Mesenchymal stem cell (in vitro differentiated cells and primary cell): ENCODE measurements at regions not wholly inside any gene's neighbourhood (a gene's known extent, or its start where the extent isn't known, plus 50 kb on each side); places are given as distances from the start of the nearest gene placed in this dataset.
A peak's percentile ranks its signal among the peaks of the same experiment; 100 is the strongest.

Experiments
- DNase-seq: peaks from one replicate; pipeline ENCODE4 v3.0.0-alpha.2; 2013
- H2AFZ ChIP-seq: one replicate; pipeline ENCODE4 v1.6.1; 2013; ENCODE audit warnings: low read depth, mild to moderate bottlenecking, control low read depth, inconsistent platforms, low read length, moderate library complexity
- H2AK5ac ChIP-seq: 2 replicates; pipeline ENCODE4 v1.6.1; 2013; ENCODE audit warnings: low read length, moderate library complexity, mild to moderate bottlenecking, inconsistent platforms; ENCODE audit not compliant: severe bottlenecking
- H2BK120ac ChIP-seq: one replicate; pipeline ENCODE4 v1.6.1; 2013; ENCODE audit warnings: low read depth, mild to moderate bottlenecking, inconsistent platforms, low read length, moderate library complexity
- H2BK12ac ChIP-seq, 2 experiments: one replicate each; pipeline ENCODE4 v1.6.1; 2013; ENCODE audit warnings: inconsistent platforms in 2 of 2, low read length in 2 of 2, mild to moderate bottlenecking in 2 of 2, moderate library complexity in 2 of 2, control low read depth in 1 of 2
- H2BK15ac ChIP-seq: one replicate; pipeline ENCODE4 v1.6.1; 2013; ENCODE audit warnings: mild to moderate bottlenecking, low read depth, inconsistent platforms; ENCODE audit not compliant: poor library complexity, severe bottlenecking
- H2BK5ac ChIP-seq: 2 replicates; pipeline ENCODE4 v1.6.1; 2013; ENCODE audit warnings: low read depth, mild to moderate bottlenecking, low read length, control low read depth, inconsistent platforms; ENCODE audit not compliant: poor library complexity, severe bottlenecking
- H3K14ac ChIP-seq, 2 experiments: one replicate each; pipeline ENCODE4 v1.6.1; 2013; ENCODE audit warnings: inconsistent platforms in 2 of 2, low read length in 2 of 2, control low read depth in 1 of 2, mild to moderate bottlenecking in 1 of 2, moderate library complexity in 1 of 2
- H3K18ac ChIP-seq, 2 experiments: one replicate each; pipeline ENCODE4 v1.6.1; 2013; ENCODE audit warnings: inconsistent platforms in 2 of 2, low read length in 2 of 2, control low read depth in 1 of 2, low read depth in 1 of 2, mild to moderate bottlenecking in 1 of 2
- H3K23ac ChIP-seq, 2 experiments: one replicate each; pipeline ENCODE4 v1.6.1; 2013; ENCODE audit warnings: inconsistent platforms in 2 of 2, low read length in 2 of 2, mild to moderate bottlenecking in 2 of 2, moderate library complexity in 2 of 2, control low read depth in 1 of 2
- H3K27ac ChIP-seq: 2 replicates; pipeline ENCODE4 v1.5.1; 2013; ENCODE audit warnings: mild to moderate bottlenecking, moderate library complexity, low read length, control low read depth, inconsistent platforms; ENCODE audit not compliant: poor library complexity, severe bottlenecking
- H3K27me3 ChIP-seq, 2 experiments: 2 replicates each; pipeline versions ENCODE4 v1.6.1 to v1.7.0; 2013; ENCODE audit warnings: low read length in 2 of 2, mild to moderate bottlenecking in 2 of 2, moderate library complexity in 2 of 2, control low read depth in 1 of 2, inconsistent platforms in 1 of 2; ENCODE audit not compliant: control insufficient read depth in 1 of 2, insufficient read depth in 1 of 2
- H3K36me3 ChIP-seq, 2 experiments: 2 replicates each; pipeline versions ENCODE4 v1.6.1 to v1.7.0; 2013; ENCODE audit warnings: low read length in 2 of 2, control low read depth in 1 of 2, inconsistent platforms in 1 of 2, low read depth in 1 of 2, mild to moderate bottlenecking in 1 of 2; ENCODE audit not compliant: insufficient read depth in 2 of 2, control insufficient read depth in 1 of 2
- H3K4ac ChIP-seq, 2 experiments: one replicate each; pipeline ENCODE4 v1.6.1; 2013; ENCODE audit warnings: inconsistent platforms in 2 of 2, low read length in 2 of 2, mild to moderate bottlenecking in 2 of 2, moderate library complexity in 2 of 2, control low read depth in 1 of 2, low read depth in 1 of 2
- H3K4me1 ChIP-seq: 2 replicates; pipeline ENCODE4 v1.6.1; 2013; ENCODE audit warnings: low read depth, low read length, control low read depth; ENCODE audit not compliant: control insufficient read depth, insufficient read depth
- H3K4me2 ChIP-seq: 2 replicates; pipeline ENCODE4 v1.6.1; 2013; ENCODE audit warnings: low read length, mild to moderate bottlenecking, inconsistent platforms; ENCODE audit not compliant: poor library complexity, severe bottlenecking
- H3K4me3 ChIP-seq, 2 experiments: 2 replicates each; pipeline versions ENCODE4 v1.5.1 to v1.7.0; 2013; ENCODE audit warnings: low read length in 2 of 2, mild to moderate bottlenecking in 2 of 2, control low read depth in 1 of 2, low read depth in 1 of 2; ENCODE audit not compliant: insufficient read depth in 1 of 2
- H3K79me1 ChIP-seq: replicated peaks from 2 replicates; pipeline ENCODE4 v1.6.1; 2013; ENCODE audit warnings: mild to moderate bottlenecking, control low read depth, low read length, inconsistent platforms; ENCODE audit not compliant: poor library complexity, severe bottlenecking
- H3K9ac ChIP-seq: 2 replicates; pipeline ENCODE4 v1.7.0; 2013; ENCODE audit warnings: mild to moderate bottlenecking, low read length, moderate library complexity
- H3K9me3 ChIP-seq: 2 replicates; pipeline ENCODE4 v1.7.0; 2013; ENCODE audit warnings: mild to moderate bottlenecking, low read length; ENCODE audit not compliant: control insufficient read depth
- H4K8ac ChIP-seq: one replicate; pipeline ENCODE4 v1.6.1; 2013; ENCODE audit warnings: inconsistent platforms, mild to moderate bottlenecking, low read length, moderate library complexity
- H4K91ac ChIP-seq: one replicate; pipeline ENCODE4 v1.6.1; 2013; ENCODE audit warnings: mild to moderate bottlenecking, low read length, inconsistent platforms
- WGBS: methylation state at CpG from one replicate; pipeline ENCODE4 v1.1.7; 2013; ENCODE audit warnings: mixed read lengths; 5-methylcytosine and 5-hydroxymethylcytosine counted together

DNA sequence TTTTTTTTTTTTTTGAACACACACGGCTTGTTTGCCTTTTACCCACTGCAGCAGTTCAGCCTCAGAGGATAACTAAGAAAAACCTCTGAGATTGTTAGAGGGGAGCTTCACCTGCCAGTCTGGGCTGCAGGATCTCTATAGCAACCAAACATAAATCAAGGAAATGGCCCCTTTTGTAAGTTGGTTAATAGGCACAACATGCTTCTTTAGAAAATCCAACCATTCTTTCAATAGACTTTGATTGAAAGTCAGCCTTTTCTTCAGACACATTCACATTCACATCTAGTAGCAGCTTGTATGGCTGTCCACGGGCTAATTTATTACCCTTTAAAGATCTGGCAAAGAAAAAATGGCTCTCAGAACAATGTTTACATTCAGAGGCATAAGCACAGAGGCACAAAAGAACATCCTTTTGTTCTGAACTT, 136.6 kb upstream of the RARB start:
- H2AFZ ChIP-seq: no peak overlapping the region
- WGBS: 15% methylated on average over 2 of the region's 2 CpGs
- no peak overlapping the region for H2AK5ac ChIP-seq

GRCh38 chr3:25292036-25292435, 136.0 kb upstream of the RARB start:
- Histone ChIP-seq H2AK5ac (no peak overlapping the region), H3K4me1 (no peaks in the 10 kb centered on the region), H2BK120ac (no peak overlapping the region), H2AFZ (no peak overlapping the region), H3K27ac (no peak overlapping the region), H3K18ac (peak overlapping the region in 1 of 2 experiments; percentile 67), H3K4ac (no peak overlapping the region), H4K8ac (no peak overlapping the region), H3K4me2 (no peak overlapping the region), H3K14ac (no peak overlapping the region), H3K27me3 (no peaks in the 10 kb centered on the region), H3K9me3 (no peaks in the 10 kb centered on the region), H4K91ac (no peak overlapping the region), H3K79me1 (no peaks in the 10 kb centered on the region), H3K9ac (no peak overlapping the region), H2BK5ac (no peak overlapping the region), H3K23ac (no peak overlapping the region), H3K4me3 (no peak overlapping the region), H3K36me3 (no peaks in the 10 kb centered on the region), H2BK12ac (peak overlapping the region; percentile 18 to 49), H2BK15ac (no peak overlapping the region)
- 97% methylated on average over 3 of the region's 3 CpGs for WGBS
- no peak for DNase-seq

More for the DNA sequence above, 136.6 kb upstream of the RARB start:
- no peak overlapping the region for H3K27ac ChIP-seq
- H2BK15ac ChIP-seq: no peak overlapping the region
- no peak for DNase-seq
- no peaks in the 10 kb centered on the region for H3K36me3 ChIP-seq
- no peak overlapping the region for H3K4ac ChIP-seq
- no peak overlapping the region for H3K18ac ChIP-seq
- H3K23ac ChIP-seq: no peak overlapping the region
- H3K4me1 ChIP-seq: no peaks in the 10 kb centered on the region
- no peak overlapping the region for H3K4me2 ChIP-seq
- H3K79me1 ChIP-seq: no peaks in the 10 kb centered on the region
- H3K14ac ChIP-seq: no peak overlapping the region
- H3K27me3 ChIP-seq: no peaks in the 10 kb centered on the region
- no peak overlapping the region for H4K8ac ChIP-seq
- H3K9ac ChIP-seq: no peak overlapping the region
- H2BK120ac ChIP-seq: no peak overlapping the region
- H3K9me3 ChIP-seq: no peaks in the 10 kb centered on the region
- H3K4me3 ChIP-seq: no peak overlapping the region
- H2BK5ac ChIP-seq: no peak overlapping the region
- no peak overlapping the region for H2BK12ac ChIP-seq
- no peak overlapping the region for H4K91ac ChIP-seq

- Histone ChIP-seq H4K91ac (no peak overlapping the region), H3K79me1 (no peaks in the 10 kb centered on the region), H3K9ac (no peak overlapping the region), H3K4me1 (no peaks in the 10 kb centered on the region), H3K4me2 (no peak overlapping the region), H3K9me3 (no peaks in the 10 kb centered on the region), H3K4ac (no peak overlapping the region), H3K36me3 (no peaks in the 10 kb centered on the region), H3K23ac (no peak overlapping the region), H2BK12ac (no peak overlapping the region), H4K8ac (no peak overlapping the region), H2BK120ac (no peak overlapping the region), H2BK5ac (no peak overlapping the region), H3K18ac (no peak overlapping the region), H3K4me3 (no peak overlapping the region), H3K27me3 (no peaks in the 10 kb centered on the region), H3K14ac (no peak overlapping the region), H2AK5ac (no peak overlapping the region), H2BK15ac (no peak overlapping the region), H3K27ac (no peak overlapping the region), H2AFZ (no peak overlapping the region)
- 83% methylated on average over 6 of the region's 6 CpGs for WGBS
- no peak for DNase-seq
Measured at GRCh38 chr3:25292595-25292994, 135.5 kb upstream of the RARB start.

DNA sequence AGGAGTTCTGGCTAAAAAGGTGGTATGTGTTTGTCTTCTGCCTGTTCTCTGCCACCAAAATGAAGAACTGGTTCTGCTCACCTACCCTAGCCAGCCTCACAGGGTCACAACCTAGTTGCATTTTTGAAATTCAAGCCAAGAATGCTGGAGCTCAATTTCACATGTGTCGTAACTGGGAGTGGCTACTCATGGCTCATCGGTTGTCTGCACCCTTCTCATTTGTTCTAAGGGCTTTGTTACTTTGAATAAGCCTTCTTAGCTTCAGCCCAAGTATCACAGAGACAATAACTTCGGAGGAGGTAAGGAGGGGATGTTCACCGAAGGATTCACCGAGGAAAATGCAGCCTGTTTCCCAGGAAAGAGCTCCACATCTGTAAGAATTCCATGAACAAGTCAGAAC, 134.3 kb upstream of the RARB start:
- Histone ChIP-seq H3K18ac (no peak overlapping the region), H4K91ac (no peak overlapping the region), H2AK5ac (no peak overlapping the region), H2AFZ (no peak overlapping the region), H3K79me1 (no peaks in the 10 kb centered on the region), H3K23ac (no peak overlapping the region), H3K9me3 (no peaks in the 10 kb centered on the region), H3K9ac (no peak overlapping the region), H3K27ac (no peak overlapping the region), H4K8ac (no peak overlapping the region), H2BK15ac (no peak overlapping the region), H3K4ac (no peak overlapping the region), H3K36me3 (no peaks in the 10 kb centered on the region), H2BK12ac (no peak overlapping the region), H3K27me3 (no peaks in the 10 kb centered on the region), H3K4me1 (no peaks in the 10 kb centered on the region), H3K4me2 (no peak overlapping the region), H2BK5ac (no peak overlapping the region), H3K4me3 (no peak overlapping the region), H2BK120ac (no peak overlapping the region), H3K14ac (no peak overlapping the region)
- no peak for DNase-seq
- 83% methylated on average over 5 of the region's 5 CpGs for WGBS
